HG03103 (cell line): ENCODE measurements at regions not wholly inside any gene's neighbourhood (a gene's known extent, or its start where the extent isn't known, plus 50 kb on each side); places are given as distances from the start of the nearest gene placed in this dataset.

Experiments
- ATAC-seq: cut with Tn5 transposase; IDR thresholded peaks from one replicate; pipeline ENCODE4 v1.9.1; 2021; ENCODE audit warnings: low read depth; ENCODE audit not compliant: unreplicated experiment

- no peak for ATAC-seq
Measured at GRCh38 chr19:31693131-31693932, 344.1 kb upstream of the TSHZ3 start.

GRCh38 chr19:31693933-31694269 lies 344.7 kb upstream of the TSHZ3 start:
- ATAC-seq: no peak

GRCh38 chr19:31694761-31695160 lies 345.5 kb upstream of the TSHZ3 start:
- ATAC-seq: no peak

DNA sequence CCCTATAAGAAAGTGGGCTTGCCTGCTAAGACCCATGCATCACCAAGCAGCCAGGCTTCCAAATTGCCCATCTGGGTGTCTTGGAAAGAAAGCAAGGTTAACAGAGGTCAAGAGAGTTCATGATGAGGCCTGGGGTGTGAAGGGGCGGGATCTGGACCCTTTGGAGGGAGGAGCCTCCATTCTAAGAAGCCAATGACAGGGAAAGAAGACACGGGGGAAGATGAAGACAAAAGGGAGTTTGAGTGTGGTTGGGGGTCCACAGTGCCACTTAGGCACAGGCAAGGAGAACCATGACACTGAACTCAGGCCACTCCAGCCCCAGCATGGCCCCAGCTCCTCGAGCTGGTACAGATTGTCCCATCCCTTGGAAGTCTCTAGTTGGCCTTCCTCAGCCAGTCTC lies 350.2 kb upstream of the TSHZ3 start:
- no peak for ATAC-seq

- no peak for ATAC-seq
Measured at GRCh38 chr19:31701146-31701545, 351.9 kb upstream of the TSHZ3 start.

DNA sequence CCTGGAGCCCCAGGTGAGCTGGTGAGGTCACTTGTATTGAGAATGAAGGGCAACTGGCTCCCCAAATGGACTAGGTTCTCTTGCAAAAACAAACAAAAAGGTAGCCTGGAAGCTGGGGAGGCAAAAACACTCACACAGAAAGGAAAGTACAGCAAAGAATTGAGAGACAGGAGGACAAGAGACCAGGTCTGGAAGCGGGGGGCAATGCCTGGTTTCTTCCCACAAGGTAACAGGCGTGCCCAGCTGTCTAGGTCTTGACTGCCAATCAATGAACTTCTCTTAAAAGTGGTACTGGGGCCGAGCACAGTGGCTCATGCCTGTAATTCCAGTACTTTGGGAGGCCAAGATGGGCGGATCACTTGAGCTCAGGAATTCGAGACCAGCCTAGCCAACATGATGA lies 356.4 kb upstream of the TSHZ3 start:
- no peak for ATAC-seq

GRCh38 chr19:31706131-31706530 lies 356.9 kb upstream of the TSHZ3 start:
- ATAC-seq: no peak

GRCh38 chr19:31706691-31707620 lies 357.7 kb upstream of the TSHZ3 start:
- ATAC-seq: no peak

DNA sequence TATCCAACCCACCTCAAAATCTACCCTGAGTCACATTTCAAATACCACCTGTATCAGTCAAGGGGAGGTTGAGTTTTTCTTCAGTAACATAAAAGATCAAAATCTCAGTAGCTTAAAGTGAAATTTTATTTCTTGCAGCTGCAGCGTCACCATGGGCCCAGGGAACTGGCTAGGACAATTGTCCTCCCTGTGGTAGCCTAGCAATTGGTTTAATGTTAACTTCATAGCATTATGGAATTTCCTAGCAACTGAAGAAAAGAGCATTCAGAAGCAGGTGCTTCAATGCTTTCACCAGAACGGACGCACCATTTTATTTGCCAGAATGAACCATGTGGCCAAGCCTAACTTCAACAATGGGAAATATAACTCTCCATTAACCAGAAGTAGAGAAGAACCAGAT lies 359.3 kb upstream of the TSHZ3 start:
- no peak for ATAC-seq

DNA sequence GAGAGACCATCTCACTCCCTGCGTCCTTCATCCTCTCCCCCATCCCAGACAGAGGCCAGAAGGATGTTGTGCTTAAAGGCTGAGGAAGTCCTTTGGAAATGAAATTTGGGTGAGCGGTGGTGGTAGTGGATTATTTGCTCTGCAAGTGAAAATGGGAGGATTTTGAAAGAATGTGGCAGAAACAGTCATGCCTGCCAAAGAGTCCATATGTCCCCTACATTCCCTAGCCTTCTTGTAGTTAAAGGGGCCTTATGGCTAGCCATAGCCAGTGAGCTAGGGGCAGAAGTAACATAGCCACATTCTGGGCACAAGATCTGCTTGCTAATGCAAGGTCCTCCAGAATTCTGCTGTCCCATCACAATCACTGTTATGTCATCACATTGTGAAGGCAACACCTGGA lies 360.2 kb upstream of the TSHZ3 start:
- no peak for ATAC-seq

DNA sequence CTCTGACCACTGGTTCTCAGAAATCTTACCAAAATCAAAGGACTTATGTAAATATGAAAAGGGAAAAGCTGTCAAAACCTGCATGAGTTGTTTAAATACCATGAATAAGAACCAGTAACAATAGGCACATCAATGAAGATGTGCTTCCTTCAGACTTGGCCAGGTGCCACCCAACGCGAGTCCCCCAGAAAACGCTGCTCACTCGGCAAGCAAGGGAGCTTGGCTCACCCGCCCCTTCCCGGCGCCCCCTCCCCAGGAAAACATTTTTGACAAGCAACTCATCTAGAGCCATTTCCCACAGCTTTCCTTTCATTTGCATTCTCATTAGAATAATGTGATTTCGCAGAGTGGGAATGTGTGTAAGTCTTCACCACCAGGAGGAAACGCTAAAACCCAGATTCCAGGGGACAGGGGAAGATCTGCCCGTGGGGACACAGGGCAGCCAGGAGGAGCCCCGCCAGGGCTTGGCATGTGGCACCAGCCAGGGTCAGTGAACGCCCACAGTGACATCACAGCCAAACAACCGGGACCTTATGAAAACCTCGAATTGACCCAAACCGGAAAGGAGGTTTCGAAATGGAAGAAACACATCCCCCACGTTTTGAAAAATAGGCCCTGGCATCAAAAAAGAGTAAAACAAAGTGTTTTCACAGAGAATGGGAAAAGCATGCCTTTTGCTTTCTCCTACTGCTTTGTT lies 366.2 kb upstream of the TSHZ3 start:
- no peak for ATAC-seq

DNA sequence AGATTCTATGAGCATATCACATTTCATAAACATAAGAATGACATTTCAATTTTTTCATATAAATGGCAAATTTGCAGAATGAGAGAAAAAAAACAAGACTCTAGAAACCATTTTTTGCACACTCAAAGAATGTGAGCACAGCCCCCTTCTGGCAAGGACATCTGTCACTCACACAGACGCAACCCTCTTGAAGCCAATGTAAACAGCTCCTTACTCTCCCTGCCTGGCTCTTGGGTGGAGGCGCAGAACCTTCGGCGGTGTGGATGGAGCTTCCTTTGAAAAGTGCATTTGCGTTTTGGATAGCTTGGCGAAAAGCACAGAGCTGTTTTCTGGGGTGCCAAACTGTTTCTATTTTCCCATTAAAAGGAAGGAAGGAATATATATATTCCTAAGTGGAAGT lies 367.6 kb upstream of the TSHZ3 start:
- no peak for ATAC-seq

DNA sequence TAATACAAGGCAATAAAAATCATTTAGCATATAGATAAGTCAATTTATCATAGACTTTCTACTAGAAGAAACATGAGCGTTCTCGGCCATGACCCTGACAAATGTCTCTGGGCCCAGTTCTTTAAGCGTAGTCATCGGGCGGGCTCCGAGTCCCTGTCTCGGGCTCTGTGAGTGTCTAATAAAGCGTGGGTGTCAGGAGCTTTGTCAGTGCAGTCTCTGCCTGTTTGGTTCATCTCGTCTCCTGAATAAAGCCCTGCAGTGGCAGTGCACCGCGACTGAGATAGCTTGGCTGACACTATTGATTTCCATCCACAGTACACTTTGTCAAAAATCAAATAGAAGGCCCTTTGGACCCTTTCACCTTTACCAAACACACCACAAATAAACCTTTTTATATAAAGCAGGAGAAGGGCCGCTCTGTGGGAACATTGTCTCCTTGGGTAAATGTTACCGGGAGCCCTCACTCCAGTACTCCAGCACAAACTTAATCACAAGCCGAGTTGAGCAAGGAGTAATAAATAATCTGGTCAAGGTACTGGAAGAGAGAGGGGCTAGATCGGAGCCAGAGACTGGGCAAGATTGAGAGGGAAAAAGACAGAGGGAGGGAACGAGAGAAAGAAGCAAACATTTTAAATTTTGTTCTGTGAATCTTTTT lies 368.2 kb upstream of the TSHZ3 start:
- no peak for ATAC-seq

DNA sequence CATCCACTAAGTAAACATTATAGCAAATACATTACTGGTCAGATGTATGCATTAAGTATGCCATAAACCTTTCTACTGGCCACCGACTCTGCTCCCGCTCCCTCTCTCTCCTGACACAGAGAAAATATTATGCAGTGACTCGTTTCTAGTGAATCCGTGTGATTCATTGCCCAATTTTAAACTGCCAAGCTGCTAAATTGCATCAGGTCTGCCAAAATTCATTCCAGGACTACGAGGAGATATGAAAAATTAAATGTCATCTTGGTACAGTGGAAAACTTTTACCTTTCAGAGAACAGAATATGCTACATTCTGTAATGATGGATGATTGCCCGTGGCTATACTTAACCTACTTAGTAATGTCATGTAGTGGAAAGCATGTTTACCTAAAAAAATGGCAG lies 368.8 kb upstream of the TSHZ3 start:
- no peak for ATAC-seq

GRCh38 chr19:31718898-31719297 lies 369.7 kb upstream of the TSHZ3 start:
- no peak for ATAC-seq

DNA sequence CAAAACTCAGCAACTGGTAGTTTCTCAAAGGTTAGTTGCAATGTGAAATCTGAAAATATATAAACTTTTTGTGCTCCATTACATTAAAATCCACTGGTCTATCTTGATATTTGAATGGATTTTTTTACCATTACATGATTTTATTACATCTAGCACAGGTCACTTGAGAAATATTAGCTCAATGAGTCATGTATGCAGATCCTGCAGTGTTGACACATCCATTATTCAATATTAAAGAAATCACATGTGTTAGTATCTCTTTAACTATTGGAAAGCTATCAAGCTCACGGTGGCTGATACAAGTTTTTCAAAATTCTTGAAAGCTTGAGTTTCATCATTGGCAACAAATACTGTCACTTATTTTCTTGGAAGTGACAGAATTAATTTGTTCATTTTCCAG lies 373.9 kb upstream of the TSHZ3 start:
- ATAC-seq: no peak

- ATAC-seq: no peak
Measured at GRCh38 chr19:31725051-31725450, 375.8 kb upstream of the TSHZ3 start.

DNA sequence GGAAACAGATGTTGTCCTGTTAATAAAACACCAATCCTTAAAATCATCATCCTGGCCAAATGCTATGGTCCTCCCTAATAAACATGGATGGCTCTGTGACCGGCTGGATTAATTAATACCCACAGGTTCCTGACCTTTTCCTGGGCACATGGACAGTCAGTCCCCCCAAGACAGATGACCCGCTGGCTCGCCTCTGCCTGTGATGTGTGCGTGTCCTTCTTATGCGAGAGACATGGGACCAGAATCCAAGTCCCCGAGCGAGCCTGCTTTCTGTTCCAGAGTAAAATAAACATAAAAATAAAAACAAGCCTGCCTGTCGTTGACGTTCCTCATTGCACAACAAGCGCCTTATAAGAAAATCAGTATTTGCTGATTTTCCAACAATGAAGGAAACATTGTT lies 378.3 kb upstream of the TSHZ3 start:
- ATAC-seq: no peak

DNA sequence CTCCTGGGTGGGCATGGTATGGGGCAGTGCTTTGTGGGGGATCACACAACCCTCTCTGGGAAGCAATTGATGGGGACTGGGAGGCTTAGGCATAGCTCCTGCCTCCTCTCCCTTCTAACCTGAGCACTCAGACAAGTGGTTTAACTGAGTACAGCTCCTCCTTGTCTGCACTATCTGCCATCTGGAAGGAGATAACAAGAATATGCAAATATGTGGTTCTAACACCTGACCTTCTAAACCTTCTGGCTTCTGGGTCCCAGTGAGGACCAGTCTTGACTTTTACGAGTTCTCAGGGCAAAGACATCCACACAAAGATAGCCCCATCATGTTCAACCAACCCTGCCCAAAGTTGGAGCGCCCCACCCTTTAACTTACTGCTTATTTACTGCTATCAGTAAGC lies 381.0 kb upstream of the TSHZ3 start:
- ATAC-seq: no peak

DNA sequence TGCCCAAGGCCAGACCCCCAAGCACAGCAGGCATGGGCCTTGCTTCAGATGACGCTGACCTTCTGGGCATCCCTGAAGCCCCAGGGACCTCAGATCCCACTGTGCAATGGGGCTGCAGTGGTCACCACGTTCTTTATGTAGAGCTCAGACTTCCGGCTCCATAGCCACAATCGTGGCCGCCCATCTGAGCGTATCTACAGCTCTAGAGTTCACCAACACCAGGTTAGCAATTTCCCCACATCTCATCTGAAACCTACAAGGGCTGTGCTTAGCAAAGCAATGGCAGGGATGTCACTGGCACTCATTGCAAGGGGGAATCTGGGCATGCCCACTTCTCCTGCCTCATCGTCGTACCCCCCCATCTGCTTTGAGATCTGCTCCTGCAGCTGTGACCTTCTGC lies 384.4 kb upstream of the TSHZ3 start:
- no peak for ATAC-seq

- no peak for ATAC-seq
Measured at GRCh38 chr19:31742249-31742648, 393.0 kb upstream of the TSHZ3 start.
